Occipital lobe (tissue), 1 donor: ENCODE measurements at regions not wholly inside any gene's neighbourhood (a gene's known extent, or its start where the extent isn't known, plus 50 kb on each side); places are given as distances from the start of the nearest gene placed in this dataset.

Experiments
- DNase-seq: peaks from one replicate; lab custom pipeline; 2025; lab: John Stamatoyannopoulos, UW

DNA sequence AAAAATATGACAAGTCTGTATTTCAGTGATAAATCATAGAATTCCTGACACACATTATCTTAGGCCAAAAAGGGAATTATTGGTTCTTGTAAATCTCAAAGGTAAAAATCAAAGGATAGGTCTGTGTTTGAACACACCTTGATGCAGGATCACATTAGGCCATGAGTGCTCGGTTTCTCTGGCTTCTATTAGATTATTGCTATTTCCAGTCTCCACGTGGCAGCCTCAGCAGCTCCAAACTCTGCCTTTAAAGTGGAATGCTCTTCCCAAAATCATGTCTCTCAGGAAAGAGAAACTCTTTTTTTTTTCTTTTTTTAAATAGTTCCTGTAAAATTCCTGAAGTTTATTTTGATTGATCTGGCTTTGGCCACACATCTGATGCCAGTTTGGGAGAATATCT lies 105.6 kb upstream of the FRMD6 start:
- DNase-seq: no peak

DNA sequence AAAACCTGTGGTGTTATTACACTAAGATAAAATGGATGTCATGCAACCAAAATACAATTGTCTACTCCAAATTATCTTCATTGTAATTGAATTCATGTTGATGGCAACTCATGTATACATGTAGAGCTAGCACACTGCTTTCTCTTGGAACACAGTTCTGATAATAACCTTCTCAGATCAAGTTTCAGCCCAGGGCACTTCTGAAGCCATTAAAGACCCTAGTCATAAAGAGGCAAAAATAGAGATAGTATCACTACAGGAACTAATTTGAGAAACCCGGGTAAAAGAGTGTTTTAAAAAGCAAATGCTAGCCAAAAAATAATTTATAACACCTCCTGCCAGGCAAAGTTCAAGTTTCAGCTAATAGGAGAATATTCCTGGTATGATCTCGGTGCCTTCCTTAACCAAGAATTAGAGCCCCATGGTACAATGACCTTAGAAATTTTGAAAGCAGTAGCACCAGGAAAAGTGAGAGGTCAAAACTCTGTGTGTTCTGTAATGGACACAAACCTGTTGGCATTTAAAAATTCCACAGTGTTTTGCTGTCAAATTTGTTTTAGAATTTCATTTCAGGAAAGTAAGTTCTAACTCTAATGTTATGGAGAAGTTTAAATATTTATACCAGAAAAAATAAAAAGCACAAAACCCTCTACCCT lies 105.0 kb upstream of the FRMD6 start:
- no peak for DNase-seq

DNA sequence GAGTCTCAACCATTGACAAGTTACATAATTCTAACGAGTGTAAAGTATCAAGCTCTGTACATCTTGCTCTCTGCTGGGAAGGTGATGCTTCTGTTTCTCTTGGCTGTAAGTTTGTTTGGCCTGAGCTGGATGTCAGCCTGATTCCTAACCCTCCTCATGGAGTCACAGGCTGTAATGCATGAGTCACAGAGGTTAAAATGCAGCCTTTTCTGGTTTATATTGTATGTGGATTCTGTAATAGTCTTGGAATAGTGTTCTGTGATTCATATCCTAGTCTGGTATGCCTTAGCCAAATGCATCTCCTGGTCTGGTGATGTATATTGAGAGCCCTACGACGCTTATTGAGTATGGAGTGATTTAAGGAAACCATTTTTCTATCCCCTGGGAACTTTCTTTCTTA lies 104.5 kb upstream of the FRMD6 start:
- no peak for DNase-seq

DNA sequence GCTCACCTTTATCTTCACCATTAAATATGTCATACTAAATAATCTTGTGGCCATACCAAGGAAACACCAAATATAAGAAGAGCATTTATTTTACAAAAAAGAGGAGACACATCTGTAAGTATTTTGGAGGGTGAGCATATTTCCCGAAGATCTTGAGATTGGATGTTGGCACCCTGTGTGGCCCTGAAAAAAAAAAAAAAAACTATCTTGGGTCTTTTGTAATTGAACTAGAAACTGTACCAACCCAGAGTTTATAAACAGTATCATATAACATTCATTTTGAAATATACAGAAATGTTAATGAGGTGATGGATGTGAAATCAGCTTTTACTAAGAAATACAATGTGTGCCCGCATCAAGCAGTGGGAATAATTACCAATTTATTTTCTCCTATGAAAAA lies 104.0 kb upstream of the FRMD6 start:
- DNase-seq: no peak

DNA sequence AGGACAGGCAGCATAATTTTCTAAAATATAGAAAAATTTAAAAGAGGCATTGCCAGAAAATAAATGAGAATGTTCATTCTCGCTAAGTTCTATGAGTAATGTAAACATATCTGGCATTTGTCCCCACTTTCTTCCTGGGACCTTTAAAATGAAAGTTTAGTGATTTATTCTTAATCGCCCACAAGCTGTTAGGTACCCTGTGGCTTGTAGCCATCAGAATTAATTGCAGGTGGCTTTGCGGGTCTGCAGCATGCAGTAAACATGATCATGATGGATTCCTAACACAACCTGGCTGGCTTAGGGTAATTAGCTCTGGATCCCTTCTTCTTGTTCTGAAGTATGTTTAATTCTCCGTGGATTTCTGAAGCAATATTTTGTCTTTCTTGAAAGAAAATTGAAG lies 103.5 kb upstream of the FRMD6 start:
- no peak for DNase-seq

DNA sequence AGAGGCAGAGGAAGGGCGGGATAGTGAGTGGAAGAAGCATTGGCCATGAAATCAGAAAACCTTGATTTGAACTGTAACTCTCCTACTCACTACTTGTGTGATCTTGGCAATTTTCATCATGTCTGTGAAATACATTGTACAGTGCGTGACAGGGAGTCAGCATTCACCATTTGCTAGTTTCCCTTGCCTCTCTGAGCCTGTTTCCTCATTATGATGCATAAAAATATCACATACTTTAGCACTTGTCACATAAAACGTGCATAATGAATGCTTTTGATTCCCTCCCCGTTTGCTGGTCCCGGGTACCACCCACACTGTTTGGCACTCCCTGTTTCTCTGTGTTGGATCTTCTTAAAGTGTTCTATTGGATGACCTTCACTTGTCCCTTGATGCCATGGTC lies 101.1 kb upstream of the FRMD6 start:
- no peak for DNase-seq

DNA sequence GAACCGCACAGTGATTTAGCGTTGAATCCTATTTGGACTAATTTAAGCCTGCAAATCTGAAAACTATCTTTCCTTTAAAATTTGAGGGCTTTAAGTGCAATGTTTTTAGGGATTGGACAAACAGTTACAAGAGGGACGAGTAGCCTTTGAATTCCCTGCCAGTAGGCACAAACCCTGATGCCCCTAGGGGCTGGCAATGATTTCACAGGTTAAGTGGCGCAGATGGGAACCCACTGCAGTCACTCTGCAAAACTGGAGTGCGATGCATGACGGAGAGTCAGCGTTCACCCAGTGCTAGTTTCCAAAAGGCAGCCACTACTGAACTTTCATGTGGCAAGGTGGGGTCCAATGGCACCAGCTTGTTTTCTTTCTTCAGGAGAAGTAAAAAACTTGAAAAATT lies 99.4 kb upstream of the FRMD6 start:
- DNase-seq: no peak

DNA sequence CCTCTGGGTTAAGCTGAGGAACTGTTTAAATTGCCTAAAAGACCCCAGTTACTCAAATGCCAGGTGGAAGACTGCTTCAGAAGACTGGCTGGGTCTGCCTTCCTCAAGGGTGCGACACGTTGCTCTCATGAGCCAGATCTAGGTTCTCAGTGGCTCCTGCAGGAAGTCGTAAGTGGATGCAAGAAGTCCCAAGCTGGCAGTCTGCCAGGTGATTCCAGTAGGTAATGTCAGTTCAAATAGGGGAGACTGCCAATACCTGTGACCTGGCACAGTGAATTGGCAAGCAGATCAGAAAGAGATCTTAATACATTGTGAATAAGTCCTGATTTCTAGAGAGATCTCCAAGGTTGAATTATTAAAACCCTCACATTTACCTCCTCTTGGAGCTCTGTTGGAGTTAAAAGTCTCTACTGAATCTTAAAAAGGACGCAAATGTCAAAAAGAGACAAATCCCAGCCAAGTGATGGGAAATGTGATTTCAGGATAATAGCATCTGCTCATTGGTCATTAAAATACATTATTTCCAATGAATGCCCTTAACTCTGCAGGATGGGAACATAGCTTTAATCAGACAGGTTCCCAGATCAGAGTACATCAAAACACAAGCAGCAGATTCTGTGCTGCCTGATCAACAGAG lies 98.8 kb upstream of the FRMD6 start:
- no peak for DNase-seq

DNA sequence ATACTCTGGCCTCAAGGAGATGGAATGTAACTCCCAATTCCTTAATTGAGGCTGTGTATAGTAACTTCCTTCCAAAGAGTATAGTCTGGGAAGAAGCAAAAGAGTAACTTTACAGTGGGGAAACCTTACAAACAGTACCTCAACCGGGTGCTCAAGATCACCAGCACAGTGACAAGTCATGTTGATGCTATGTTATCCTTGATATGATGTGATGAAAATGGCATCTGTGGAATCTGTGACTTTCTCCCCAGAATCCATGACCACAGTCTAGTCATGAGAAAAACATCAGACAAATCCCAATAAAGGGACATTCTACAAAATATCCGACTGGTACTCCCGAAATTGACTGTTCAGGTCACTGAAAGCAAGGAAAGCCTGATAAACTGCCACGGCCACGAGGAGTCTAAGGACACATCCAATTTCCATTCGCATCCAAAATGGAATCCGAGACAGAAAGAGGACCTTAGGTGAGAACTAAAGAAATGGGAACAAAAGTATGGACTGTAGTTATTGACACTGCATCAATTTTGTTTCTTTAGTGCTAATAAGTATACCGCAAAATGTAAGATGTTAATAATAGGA lies 97.3 kb upstream of the FRMD6 start:
- no peak for DNase-seq

DNA sequence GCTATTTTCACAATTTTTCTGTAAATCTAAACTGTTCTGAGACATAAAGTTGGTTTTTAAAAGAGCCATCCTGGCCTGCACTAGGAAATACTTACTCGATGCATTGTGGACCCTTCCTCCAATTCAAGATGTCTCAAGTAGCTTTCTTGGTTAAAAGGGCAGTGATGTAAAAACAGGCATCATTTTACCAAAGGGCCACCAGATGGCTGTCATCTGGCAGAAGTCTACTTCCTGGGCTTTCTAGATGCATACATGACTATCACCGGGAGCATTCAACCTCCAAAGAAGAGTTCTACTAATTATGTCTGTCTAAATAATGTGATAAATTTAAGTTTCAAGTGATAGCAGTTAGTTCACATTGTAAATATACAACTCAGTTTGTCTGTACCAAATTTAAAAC lies 96.8 kb upstream of the FRMD6 start:
- no peak for DNase-seq

DNA sequence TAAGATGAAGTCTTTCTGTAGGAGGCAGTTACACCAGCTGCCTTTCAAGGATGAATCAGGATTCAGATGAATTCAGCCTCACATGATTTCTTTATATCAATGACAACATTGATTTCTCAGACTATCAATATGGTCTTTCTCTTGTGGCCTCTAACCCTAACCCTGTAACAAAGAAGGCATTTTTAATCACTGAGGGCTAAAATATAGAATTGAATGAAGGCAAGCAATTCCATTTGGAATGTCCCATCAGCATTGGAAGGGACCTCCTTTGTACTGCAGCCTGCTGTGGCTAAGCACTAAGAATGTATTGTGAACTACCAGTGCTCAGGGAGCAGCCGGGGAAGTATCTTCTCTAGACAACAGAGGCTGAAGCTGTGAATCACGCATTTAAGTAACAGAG lies 90.6 kb upstream of the FRMD6 start:
- no peak for DNase-seq

DNA sequence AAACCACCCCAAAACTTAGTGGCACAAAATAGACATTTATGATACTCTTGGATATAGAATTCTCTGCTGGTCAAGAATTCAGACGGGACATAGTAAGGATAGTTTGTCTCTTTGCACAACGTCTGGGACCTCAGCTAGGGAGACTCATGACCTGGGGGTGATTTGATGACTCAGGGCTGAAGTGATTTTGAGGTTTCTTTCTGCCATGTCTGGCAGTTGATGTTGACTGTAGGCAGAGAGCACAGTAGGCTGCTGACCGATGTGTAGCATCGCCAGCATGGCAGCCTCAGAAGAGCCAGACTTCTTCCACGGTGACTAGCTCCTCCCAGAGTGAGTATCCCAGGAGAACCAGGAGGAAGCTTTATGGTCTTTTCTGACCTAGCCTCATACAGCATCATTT lies 88.9 kb upstream of the FRMD6 start:
- no peak for DNase-seq

DNA sequence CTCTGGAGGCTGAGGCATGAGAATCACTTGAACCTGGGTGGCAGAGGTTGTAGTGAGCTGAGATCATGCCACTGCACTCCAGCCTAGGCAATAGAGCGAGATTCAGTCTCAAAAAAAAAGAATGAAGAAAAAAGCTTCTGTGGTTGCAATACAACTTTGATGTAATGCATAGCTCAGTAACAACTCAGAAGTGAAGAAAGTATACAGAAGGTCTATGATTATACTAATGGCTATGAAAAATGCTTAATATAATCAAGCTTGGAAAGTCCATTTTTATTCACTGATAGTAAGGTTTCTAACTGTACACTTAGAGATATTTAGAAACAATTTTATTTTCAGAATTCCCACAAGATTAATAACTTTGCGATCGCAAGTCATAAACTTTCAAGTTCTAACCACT lies 88.2 kb upstream of the FRMD6 start:
- DNase-seq: no peak

DNA sequence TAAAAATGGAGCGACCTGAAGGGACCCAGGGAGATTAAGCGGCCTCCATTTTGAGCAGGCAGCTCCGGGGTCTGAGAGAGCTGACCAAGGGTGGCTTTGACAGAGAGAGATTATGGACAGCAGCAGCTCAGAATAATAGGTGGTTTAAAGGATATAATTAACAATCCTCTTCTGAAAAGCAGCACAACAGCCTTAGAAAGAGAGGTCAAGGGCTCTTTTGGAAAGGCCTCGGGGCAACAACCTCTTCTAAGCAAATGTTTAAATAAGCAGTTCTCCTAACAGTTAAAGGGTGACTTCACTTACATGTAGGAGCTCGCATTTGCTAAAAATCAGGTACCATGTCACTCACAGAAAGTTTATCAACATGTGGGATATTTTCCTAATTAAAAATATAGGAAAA lies 87.2 kb upstream of the FRMD6 start:
- DNase-seq: no peak

DNA sequence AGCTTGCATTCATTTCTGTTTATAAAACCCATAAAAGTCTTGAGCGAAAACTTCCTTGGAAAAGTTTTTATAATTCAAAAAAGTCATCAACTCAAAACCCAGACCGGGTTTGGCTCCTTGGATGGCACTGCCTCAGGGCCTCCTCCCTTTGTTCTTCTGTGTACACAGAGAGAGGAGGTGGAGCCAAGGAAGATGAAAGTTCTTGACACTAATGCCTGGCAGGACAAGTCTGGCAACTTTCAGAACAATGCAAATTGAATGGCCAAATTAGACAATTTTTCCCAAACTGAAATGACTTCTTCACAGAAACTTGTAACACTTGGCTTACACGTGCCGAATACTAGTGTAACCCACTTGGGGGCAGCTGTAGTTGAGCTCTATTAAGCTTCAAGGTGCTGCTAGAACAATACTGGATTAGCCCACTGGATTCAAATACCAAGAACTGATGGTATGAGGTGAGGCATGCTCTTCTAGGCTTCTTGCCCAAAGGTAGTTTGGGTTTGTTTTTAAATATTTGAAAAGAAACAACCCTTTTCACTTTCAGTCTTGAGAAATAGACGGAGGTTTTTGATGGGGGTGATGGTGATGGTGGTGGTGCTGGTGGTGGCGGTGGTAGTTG lies 86.6 kb upstream of the FRMD6 start:
- DNase-seq: no peak

DNA sequence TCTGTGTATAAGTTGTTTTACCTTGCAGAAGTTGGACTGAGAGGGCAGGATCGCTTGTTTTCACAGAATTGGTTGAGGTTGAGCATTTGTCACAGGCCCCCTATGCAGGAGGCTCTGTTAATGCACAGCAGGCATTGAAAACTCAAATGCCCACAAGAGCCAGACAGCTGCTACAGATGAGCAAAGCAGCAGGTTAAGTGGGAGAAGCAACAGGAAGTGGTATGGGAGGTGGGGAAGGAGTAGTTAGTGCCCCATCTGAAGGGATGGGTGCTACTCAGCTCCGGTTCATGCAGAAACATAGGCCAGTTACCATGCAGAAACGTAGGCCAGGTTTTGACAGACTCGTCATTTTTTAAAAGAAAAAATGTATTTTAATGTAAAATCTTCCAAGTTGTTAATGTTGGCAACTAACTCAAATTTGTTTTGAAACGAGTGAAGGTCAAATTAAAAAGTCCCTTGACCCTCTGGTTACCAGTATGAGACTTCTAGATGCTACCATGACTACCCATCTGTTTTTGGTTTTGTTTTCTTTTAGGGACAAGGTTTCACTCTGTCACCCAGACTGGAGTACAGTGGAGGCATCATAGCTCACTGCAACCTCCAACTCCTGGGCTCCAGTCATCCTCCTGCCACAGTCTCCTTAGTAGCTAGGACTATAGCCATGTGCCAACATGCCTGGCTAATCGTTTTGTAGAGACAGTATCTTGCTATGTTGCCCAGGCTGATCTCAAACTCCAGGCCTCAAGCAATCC lies 84.7 kb upstream of the FRMD6 start:
- no peak for DNase-seq

DNA sequence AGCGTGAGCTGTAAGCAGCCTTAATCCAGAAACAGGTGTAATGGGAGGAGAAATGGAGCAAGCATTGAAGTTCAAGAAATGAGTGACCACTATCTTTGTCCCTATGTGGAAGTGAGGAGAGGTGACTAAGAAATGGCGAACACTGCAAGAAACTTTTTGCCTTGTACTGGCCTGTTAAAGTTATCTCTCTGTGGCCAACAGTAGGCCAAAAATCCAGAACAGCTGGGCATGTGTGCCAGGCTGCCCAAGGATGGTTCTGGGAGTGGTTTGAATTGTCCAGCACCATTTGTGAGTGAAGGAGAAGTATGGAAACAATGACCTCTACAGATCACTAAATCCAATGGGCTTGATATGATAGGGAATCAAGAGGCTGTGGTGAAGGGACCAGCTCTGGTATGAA lies 83.3 kb upstream of the FRMD6 start:
- no peak for DNase-seq

DNA sequence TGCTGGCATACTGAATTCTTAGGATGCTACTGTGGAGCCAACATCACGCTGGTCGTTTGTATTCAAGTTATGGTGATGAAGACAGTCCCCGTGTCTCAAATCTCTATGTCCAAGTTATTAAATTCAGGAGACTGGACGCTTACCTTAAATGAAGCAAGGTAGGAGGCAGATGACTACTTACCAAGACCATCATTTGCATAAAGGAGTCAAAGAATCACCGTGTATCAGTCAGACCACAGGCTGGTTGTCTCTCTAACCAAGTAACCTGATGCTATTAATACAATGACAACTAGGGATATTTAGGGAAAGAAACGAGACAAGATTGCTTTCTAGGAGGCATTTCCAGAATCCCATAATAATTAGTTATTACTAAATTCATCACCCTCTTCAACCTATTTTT lies 78.1 kb upstream of the FRMD6 start:
- no peak for DNase-seq

DNA sequence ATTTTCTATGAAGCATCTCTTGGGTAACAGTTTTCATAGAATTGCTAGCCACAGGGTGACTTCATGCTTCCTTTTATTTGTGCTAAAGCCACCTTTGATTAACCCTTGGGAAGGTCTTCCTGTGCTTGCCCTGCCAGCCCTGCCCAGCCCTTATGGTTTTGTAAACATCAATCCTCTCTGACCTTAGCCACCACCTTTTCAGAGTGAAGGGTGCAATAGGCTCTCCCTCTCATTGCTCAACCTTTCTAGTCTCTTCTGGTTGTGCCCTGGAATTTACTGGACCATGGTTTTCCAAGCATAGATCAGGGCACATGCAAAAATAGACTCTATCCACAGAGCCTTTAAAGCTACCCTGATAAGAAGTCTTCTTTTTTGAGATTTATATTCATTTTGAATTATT lies 77.7 kb upstream of the FRMD6 start:
- DNase-seq: no peak

DNA sequence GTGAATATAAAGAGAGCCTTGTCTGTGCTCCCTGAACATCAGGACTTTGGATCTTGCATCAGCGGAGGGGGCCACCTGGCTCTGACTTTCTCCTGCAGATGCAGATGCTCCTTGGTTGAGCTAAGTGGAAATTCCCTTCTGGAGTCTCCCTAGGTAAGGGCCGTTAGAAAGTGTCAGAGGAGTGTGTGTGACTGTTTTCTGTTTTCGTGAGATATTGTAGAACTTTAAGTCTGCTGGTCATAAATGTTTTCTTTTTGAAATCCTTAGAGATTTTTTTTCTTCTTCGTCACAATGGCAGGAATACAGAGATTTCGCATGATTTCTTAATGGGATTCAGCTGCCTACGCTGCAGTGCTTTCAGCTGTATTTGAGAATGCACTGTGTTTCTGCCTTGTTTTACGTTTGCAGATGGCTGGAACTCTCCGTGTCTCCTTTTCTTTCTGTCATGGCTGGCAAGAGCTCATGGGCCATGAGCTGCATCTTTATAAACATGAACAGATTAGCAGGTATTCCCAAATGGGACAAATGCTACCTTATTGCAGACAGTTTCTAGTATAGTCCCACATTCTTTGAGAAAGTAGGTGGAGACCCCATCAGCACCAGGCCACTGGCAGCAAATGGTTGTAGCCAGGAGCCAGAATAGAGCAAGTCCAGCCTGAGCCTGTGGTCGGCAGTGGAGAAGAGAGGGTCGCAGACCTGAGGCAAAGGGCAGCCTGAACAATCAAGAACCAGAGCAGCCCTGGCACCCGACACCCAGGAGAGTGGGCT lies 76.2 kb upstream of the FRMD6 start:
- no peak for DNase-seq

DNA sequence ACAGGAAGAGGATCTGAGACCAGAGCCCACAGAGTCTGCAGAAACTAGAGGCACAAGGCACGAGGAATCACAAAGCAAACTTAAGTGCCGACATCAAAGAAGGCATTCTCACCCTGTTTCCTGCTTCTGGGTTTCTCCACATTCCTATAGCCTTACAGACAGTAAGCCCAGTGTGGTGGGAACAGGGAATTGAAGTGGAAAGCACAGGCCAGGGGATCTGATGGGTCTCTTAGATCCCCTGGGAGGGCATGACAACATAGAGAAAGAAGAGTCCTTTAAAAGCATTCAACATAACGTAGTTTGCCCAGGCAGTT lies 75.6 kb upstream of the FRMD6 start:
- no peak for DNase-seq

DNA sequence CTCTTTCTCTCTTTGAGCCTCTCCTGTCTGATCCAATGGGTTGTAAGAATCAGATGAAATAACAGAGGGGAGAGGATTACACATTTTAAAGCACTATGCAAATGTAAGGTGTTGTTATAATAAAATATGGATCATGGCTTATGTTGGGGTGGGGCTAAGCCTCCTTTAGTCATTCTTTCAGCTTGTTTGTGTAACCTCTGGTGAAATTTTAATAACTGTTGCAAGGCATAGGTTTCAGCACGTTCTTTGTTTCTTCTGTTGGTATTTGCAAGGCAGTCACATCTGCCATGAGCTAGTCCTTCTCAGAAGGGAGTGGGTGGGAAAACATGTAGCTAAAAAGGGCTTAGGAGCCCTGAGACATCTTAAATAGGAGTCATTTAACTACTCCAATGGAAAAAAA lies 74.8 kb upstream of the FRMD6 start:
- DNase-seq: no peak
